Suprapubic skin (tissue), 4 donors: ENCODE measurements at regions not wholly inside any gene's neighbourhood (a gene's known extent, or its start where the extent isn't known, plus 50 kb on each side); places are given as distances from the start of the nearest gene placed in this dataset.

Experiments used
- DNase-seq, 2 donors: peaks; one replicate each; pipeline ENCODE4 v3.0.0-alpha.2; 2019; ENCODE audit warnings: low spot score in 2 of 2
- H3K27ac ChIP-seq: fragments of 200-600 bp; sonication (generic); one replicate; pipeline ENCODE4 v1.5.1; 2019
- H3K27me3 ChIP-seq: fragments of 200-600 bp; sonication (generic); one replicate; pipeline ENCODE4 v1.5.1; 2019
- H3K36me3 ChIP-seq: fragments of 200-600 bp; sonication (generic); one replicate; pipeline ENCODE4 v1.5.1; 2019
- H3K4me1 ChIP-seq: fragments of 200-600 bp; sonication (generic); one replicate; pipeline ENCODE4 v1.5.1; 2019
- H3K4me3 ChIP-seq: fragments of 200-600 bp; sonication (generic); one replicate; pipeline ENCODE4 v1.5.1; 2019; ENCODE audit warnings: mild to moderate bottlenecking
- H3K9me3 ChIP-seq: fragments of 200-600 bp; sonication (generic); one replicate; pipeline ENCODE4 v1.5.1; 2019
- EP300 ChIP-seq: sonication (generic); formaldehyde crosslinking; IDR thresholded peaks from one replicate; pipeline ENCODE4 v1.6.1; 2017; ENCODE audit warnings: antibody characterized with exemption
- POLR2A ChIP-seq, 2 donors: fragments of 450-650 bp; IDR thresholded peaks; one replicate each; pipeline ENCODE4 v1.6.1; 2017; ENCODE audit warnings: antibody characterized with exemption in 2 of 2, mild to moderate bottlenecking in 2 of 2, moderate library complexity in 2 of 2
- POLR2AphosphoS5 ChIP-seq, 3 donors: sonication (generic); formaldehyde crosslinking; IDR thresholded peaks; one replicate each; pipeline ENCODE4 v1.6.1; 2017; ENCODE audit warnings: antibody characterized with exemption in 3 of 3
- WGBS: methylation state at CpG from one replicate; pipeline ENCODE4 v1.1.5; 2018; 5-methylcytosine and 5-hydroxymethylcytosine counted together
- TF ChIP-seq, protein P1 (sequence below), 2 donors: fragments of 200-600 bp in 1 of 2; fragments of 450-650 bp in 1 of 2; sonication (generic) in 1 of 2; IDR thresholded peaks; one replicate each; pipeline ENCODE4 v1.5.1; 2016 to 2019; ENCODE audit warnings: antibody characterized with exemption in 2 of 2, mild to moderate bottlenecking in 1 of 2, moderate library complexity in 1 of 2

DNA sequence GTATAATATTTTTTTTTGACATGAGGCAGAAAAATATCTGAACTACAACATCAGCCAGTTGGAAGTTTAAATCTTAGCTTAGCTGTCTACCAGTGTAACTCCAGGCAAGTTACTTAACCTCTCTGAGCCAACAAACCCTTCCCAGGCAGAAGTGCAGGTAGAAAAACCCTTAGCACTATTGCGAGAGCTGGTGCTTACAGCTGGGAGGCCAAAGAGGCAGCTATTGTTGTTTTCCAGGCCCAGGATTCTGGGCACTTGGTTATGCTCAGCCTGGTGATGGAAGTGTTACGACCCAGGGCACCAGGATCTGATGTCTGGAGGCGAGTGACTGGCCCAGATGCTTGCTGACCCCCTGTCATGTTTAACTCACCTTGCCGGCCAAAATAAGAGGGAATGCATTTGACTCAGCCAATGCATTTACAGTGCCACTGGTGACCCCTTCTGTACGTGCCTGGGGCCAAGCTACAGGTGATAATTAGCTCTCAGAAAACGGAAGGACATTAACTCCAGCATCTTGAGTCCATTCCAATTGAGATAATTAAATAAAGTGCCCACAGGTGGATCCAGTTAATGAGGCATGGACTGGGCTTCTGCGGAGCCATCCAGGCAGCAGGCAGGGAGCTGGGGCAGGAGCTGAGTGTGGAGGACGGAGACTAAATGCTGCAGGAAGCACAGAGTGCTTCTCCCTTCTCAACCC lies 126.5 kb upstream of the HABP2 start:
- DNase-seq, result no peak
- Histone ChIP-seq H3K27me3 (no peaks in the 10 kb centered on the region), H3K4me3 (no peak overlapping the region), H3K4me1 (no peaks in the 10 kb centered on the region), H3K27ac (no peak overlapping the region), H3K9me3 (no peaks in the 10 kb centered on the region), H3K36me3 (no peaks in the 10 kb centered on the region)
- 90% methylated on average over 8 of the region's 8 CpGs for WGBS
- TF ChIP-seq, protein P1, sequence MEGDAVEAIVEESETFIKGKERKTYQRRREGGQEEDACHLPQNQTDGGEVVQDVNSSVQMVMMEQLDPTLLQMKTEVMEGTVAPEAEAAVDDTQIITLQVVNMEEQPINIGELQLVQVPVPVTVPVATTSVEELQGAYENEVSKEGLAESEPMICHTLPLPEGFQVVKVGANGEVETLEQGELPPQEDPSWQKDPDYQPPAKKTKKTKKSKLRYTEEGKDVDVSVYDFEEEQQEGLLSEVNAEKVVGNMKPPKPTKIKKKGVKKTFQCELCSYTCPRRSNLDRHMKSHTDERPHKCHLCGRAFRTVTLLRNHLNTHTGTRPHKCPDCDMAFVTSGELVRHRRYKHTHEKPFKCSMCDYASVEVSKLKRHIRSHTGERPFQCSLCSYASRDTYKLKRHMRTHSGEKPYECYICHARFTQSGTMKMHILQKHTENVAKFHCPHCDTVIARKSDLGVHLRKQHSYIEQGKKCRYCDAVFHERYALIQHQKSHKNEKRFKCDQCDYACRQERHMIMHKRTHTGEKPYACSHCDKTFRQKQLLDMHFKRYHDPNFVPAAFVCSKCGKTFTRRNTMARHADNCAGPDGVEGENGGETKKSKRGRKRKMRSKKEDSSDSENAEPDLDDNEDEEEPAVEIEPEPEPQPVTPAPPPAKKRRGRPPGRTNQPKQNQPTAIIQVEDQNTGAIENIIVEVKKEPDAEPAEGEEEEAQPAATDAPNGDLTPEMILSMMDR (IDR thresholded peaks at IDR 0.05), result no peak
- no peak for TF ChIP-seq POLR2AphosphoS5 (IDR thresholded peaks at IDR 0.05)
- TF ChIP-seq POLR2A (IDR thresholded peaks at IDR 0.05), result no peak
- no peak for TF ChIP-seq EP300

GRCh38 chr10:113427236-113427735 lies 125.6 kb upstream of the HABP2 start:
- Histone ChIP-seq H3K27ac (no peak overlapping the region), H3K4me1 (no peaks in the 10 kb centered on the region), H3K36me3 (no peaks in the 10 kb centered on the region), H3K27me3 (no peaks in the 10 kb centered on the region), H3K4me3 (no peak overlapping the region), H3K9me3 (no peaks in the 10 kb centered on the region)
- no peak for DNase-seq
- TF ChIP-seq POLR2AphosphoS5 (IDR thresholded peaks at IDR 0.05) (no peak), EP300 (no peak), POLR2A (IDR thresholded peaks at IDR 0.05) (no peak)
- TF ChIP-seq, protein P1 (IDR thresholded peaks at IDR 0.05), result no peak
- WGBS, result 82% methylated on average over 4 of the region's 4 CpGs

DNA sequence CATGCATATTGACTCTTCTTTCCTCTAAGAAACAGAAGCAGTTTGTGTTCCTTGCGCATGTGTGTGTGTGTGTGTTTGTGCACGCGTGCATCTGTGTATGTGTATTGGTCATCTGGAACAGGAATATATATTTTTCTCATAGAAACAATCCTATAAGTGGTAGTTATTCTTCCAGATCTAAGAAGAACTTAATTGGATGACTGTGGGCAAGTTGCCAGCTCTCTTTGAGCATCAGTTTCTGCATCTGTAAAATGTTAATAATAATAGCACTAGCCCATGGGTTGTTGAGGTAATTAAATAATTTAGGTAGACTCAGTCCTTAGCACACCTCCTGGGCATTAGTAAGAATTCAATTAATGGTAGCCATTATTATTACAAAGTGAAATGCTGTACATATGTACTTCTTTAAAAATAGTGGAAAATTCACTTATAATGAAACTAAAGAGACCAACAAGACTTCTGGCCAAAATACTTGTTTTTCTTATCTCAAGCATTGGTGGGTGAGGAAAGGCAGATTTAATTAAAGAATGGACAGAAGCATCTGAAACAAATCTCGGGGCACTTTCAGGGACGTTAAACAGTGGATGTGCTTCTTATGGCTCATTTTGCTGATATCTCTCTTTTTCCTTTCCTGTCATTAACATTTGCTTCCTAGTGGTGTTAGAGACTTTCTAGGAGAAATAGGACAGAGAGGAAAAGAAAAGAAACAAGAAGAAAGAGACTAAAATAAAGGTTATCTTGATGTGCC lies 124.9 kb upstream of the HABP2 start:
- Histone ChIP-seq H3K9me3 (no peaks in the 10 kb centered on the region), H3K27me3 (no peaks in the 10 kb centered on the region), H3K27ac (no peak overlapping the region), H3K4me1 (no peaks in the 10 kb centered on the region), H3K4me3 (no peak overlapping the region), H3K36me3 (no peaks in the 10 kb centered on the region)
- DNase-seq, result no peak
- TF ChIP-seq EP300 (no peak), POLR2AphosphoS5 (IDR thresholded peaks at IDR 0.05) (no peak), POLR2A (IDR thresholded peaks at IDR 0.05) (no peak)
- TF ChIP-seq, protein P1 (IDR thresholded peaks at IDR 0.05), result no peak
- WGBS, result 89% methylated on average over 5 of the region's 5 CpGs

GRCh38 chr10:113430634-113431397 lies 122.0 kb upstream of the HABP2 start:
- no peak for DNase-seq
- H3K4me1 ChIP-seq, result no peaks in the 10 kb centered on the region
- H3K27ac ChIP-seq, result no peak overlapping the region
- no peaks in the 10 kb centered on the region for H3K9me3 ChIP-seq
- H3K4me3 ChIP-seq, result no peak overlapping the region
- no peaks in the 10 kb centered on the region for H3K27me3 ChIP-seq
- H3K36me3 ChIP-seq, result no peaks in the 10 kb centered on the region
- 90% methylated on average over 6 of the region's 6 CpGs for WGBS
- TF ChIP-seq, protein P1 (IDR thresholded peaks at IDR 0.05), result no peak
- no peak for TF ChIP-seq POLR2A (IDR thresholded peaks at IDR 0.05)
